Mesendoderm (in vitro differentiated cells): ENCODE measurements at regions not wholly inside any gene's neighbourhood (a gene's known extent, or its start where the extent isn't known, plus 50 kb on each side); places are given as distances from the start of the nearest gene placed in this dataset.

ENCODE experiments used
- DNase-seq: peaks from one replicate; pipeline ENCODE4 v3.0.0; 2013
- H2AK5ac ChIP-seq: 2 replicates; pipeline ENCODE4 v1.6.1; 2013; ENCODE audit warnings: low read length, inconsistent platforms
- H2BK120ac ChIP-seq: 2 replicates; pipeline ENCODE4 v1.6.1; 2013; ENCODE audit warnings: low read depth, mild to moderate bottlenecking, low read length, moderate library complexity, mixed read lengths
- H2BK15ac ChIP-seq: replicated peaks from 2 replicates; pipeline ENCODE4 v1.6.1; 2013; ENCODE audit warnings: low read depth, mild to moderate bottlenecking, moderate library complexity
- H2BK5ac ChIP-seq: 2 replicates; pipeline ENCODE4 v1.6.1; 2013; ENCODE audit warnings: low read length, inconsistent platforms
- H3K18ac ChIP-seq: 2 replicates; pipeline ENCODE4 v1.6.1; 2013; ENCODE audit warnings: mild to moderate bottlenecking, low read length, mixed read lengths
- H3K23ac ChIP-seq: one replicate; pipeline ENCODE4 v1.6.1; 2013; ENCODE audit warnings: low read length
- H3K27ac ChIP-seq: 2 replicates; pipeline ENCODE4 v1.5.1; 2013; ENCODE audit warnings: low read depth, mild to moderate bottlenecking, inconsistent platforms, low read length, moderate library complexity
- H3K27me3 ChIP-seq: 2 replicates; pipeline ENCODE4 v1.6.1; 2013; ENCODE audit warnings: low read length, control low read depth, mild to moderate bottlenecking, inconsistent platforms; ENCODE audit not compliant: insufficient read depth, poor library complexity
- H3K36me3 ChIP-seq: 2 replicates; pipeline ENCODE4 v1.6.1; 2013; ENCODE audit warnings: low read length, inconsistent platforms; ENCODE audit not compliant: control insufficient read depth, insufficient read depth
- H3K4ac ChIP-seq: one replicate; pipeline ENCODE4 v1.6.1; 2013; ENCODE audit warnings: low read depth, mild to moderate bottlenecking, low read length, moderate library complexity
- H3K4me1 ChIP-seq: 2 replicates; pipeline ENCODE4 v1.6.1; 2013; ENCODE audit warnings: low read depth, low read length, inconsistent platforms; ENCODE audit not compliant: control insufficient read depth
- H3K4me2 ChIP-seq: 2 replicates; pipeline ENCODE4 v1.6.1; 2013; ENCODE audit warnings: low read length
- H3K4me3 ChIP-seq: 2 replicates; pipeline ENCODE4 v1.5.1; 2013; ENCODE audit warnings: mild to moderate bottlenecking, low read length
- H3K56ac ChIP-seq: one replicate; pipeline ENCODE4 v1.6.1; 2013; ENCODE audit warnings: low read length
- H3K79me1 ChIP-seq: 2 replicates; pipeline ENCODE4 v1.6.1; 2013; ENCODE audit warnings: low read length, inconsistent platforms
- H3K79me2 ChIP-seq: 2 replicates; pipeline ENCODE4 v1.6.1; 2013; ENCODE audit warnings: mild to moderate bottlenecking, low read length; ENCODE audit not compliant: control insufficient read depth, insufficient read depth
- H3K9ac ChIP-seq: 2 replicates; pipeline ENCODE4 v1.6.1; 2013; ENCODE audit warnings: low read length, inconsistent platforms
- H4K5ac ChIP-seq: one replicate; pipeline ENCODE4 v1.6.1; 2013; ENCODE audit warnings: low read length
- H4K8ac ChIP-seq: one replicate; pipeline ENCODE4 v1.6.1; 2013; ENCODE audit warnings: low read depth, mild to moderate bottlenecking, control low read depth, low read length, moderate library complexity
- WGBS: extraction: QIAGEN DNeasy Blood & Tissue Kit; methylation state at CpG from one replicate; pipeline ENCODE4 v1.1.7; 2013; ENCODE audit warnings: low lambda C conversion rate, missing lambda C conversion rate; ENCODE audit not compliant: insufficient coverage; ENCODE audit errors: extremely low coverage; 5-methylcytosine and 5-hydroxymethylcytosine counted together

DNA sequence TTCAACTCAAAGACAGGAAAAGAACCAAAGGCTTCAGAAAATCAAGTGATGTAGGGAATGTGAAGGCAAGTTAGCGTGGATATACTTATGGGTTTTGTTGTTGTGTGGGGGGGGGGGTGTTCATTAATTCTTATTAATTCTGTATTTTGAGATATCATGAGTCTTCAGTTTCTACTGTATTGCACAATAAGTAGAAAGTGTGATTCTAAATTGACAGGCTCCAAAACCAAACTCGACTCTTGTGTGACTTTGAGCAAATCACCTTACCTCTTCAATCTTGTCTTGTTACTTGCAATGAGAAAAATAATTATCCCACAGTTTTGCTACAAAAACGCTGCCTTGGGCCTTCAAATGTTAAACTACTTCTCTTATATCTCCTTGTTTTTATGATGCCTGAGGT, 453.9 kb upstream of the GOT2 start:
- no CpG with 5 or more reads among the region's 3 CpGs for WGBS
- no peak overlapping the region for H3K4ac ChIP-seq

DNA sequence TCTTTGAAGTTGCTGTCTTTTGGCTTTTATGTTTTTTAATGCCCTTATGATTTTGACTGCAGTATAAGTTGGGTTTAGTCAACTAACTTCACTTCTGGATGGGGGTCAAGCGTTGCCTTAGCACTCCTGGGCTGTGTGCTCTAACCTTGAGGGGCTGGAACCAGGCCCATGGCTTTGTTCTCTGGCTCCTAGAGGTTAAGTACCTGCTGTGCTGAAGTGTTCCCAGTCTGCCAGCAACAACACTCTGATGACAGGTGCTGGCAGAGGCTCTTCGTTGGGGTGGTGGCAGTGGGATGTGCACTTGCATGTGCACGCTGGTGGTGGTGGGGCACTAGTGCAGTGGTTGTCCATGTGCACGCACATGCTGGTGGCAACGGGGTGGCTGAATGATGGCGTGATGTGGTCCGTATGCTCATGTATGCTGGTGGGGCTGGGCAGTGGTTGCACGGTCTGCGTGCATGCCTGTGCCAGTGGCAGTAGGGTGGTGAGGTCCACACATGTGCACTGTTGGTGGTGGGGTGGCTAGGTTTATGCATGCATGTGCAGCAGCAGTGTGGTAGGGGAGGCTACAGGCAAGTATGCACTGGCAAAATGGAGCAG, 447.8 kb upstream of the GOT2 start:
- Histone ChIP-seq H3K79me2 (no peaks in the 10 kb centered on the region), H3K23ac (no peak overlapping the region), H2BK15ac (no peak overlapping the region), H3K27me3 (no peaks in the 10 kb centered on the region), H3K27ac (no peak overlapping the region), H2BK5ac (no peak overlapping the region), H3K56ac (no peak overlapping the region), H4K5ac (no peak overlapping the region), H3K4ac (no peak overlapping the region), H3K4me3 (no peak overlapping the region), H4K8ac (no peak overlapping the region), H3K4me1 (no peaks in the 10 kb centered on the region), H2AK5ac (no peak overlapping the region), H3K9ac (no peak overlapping the region), H3K4me2 (no peak overlapping the region), H3K79me1 (no peaks in the 10 kb centered on the region), H2BK120ac (no peak overlapping the region), H3K36me3 (no peaks in the 10 kb centered on the region), H3K18ac (no peak overlapping the region)
- WGBS = no CpG with 5 or more reads among the region's 9 CpGs
- DNase-seq = no peak

More for the DNA sequence above, 453.9 kb upstream of the GOT2 start:
- no peak overlapping the region for H4K5ac ChIP-seq
- no peak overlapping the region for H3K4me3 ChIP-seq
- H3K4me2 ChIP-seq = no peak overlapping the region
- no peaks in the 10 kb centered on the region for H3K4me1 ChIP-seq
- H3K9ac ChIP-seq = no peak overlapping the region
- H4K8ac ChIP-seq = no peak overlapping the region
- H3K79me1 ChIP-seq = no peaks in the 10 kb centered on the region
- H3K18ac ChIP-seq = no peak overlapping the region
- H2BK120ac ChIP-seq = no peak overlapping the region
- no peak overlapping the region for H3K27ac ChIP-seq
- H3K56ac ChIP-seq = no peak overlapping the region
- no peak overlapping the region for H3K23ac ChIP-seq
- H2BK5ac ChIP-seq = no peak overlapping the region
- H2BK15ac ChIP-seq = no peak overlapping the region
- no peaks in the 10 kb centered on the region for H3K79me2 ChIP-seq
- no peaks in the 10 kb centered on the region for H3K27me3 ChIP-seq
- H3K36me3 ChIP-seq = no peaks in the 10 kb centered on the region
- no peak for DNase-seq
- H2AK5ac ChIP-seq = no peak overlapping the region

DNA sequence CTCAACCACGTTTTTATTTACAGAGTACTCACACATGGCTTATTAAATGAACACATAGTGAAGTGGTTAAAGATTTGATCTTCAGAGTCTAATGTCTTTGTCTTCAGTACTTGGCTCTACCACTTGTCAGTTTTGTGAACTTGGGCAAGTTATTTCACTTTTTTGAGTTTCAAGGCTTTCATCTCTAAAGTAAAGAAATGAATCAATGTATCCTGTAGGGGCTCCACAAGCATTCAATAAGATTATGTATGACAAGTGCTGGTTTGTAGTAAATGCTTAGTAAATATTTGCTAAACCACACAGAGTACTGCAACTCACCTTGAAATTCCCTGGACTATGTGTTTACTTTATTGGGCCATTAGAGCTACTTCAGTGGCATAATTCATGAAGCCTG, 446.0 kb upstream of the GOT2 start:
- Histone ChIP-seq H3K79me1 (no peaks in the 10 kb centered on the region), H3K4me3 (no peak overlapping the region), H3K4me1 (no peaks in the 10 kb centered on the region), H3K18ac (no peak overlapping the region), H4K8ac (no peak overlapping the region), H3K27ac (no peak overlapping the region), H3K56ac (no peak overlapping the region), H2BK15ac (no peak overlapping the region), H3K23ac (no peak overlapping the region), H3K36me3 (no peaks in the 10 kb centered on the region), H2AK5ac (no peak overlapping the region), H3K4ac (no peak overlapping the region), H2BK120ac (no peak overlapping the region), H3K27me3 (no peaks in the 10 kb centered on the region), H2BK5ac (no peak overlapping the region), H3K9ac (no peak overlapping the region), H3K4me2 (no peak overlapping the region), H3K79me2 (no peaks in the 10 kb centered on the region), H4K5ac (no peak overlapping the region)
- no peak for DNase-seq
- no CpG with 5 or more reads among the region's 1 CpG for WGBS

DNA sequence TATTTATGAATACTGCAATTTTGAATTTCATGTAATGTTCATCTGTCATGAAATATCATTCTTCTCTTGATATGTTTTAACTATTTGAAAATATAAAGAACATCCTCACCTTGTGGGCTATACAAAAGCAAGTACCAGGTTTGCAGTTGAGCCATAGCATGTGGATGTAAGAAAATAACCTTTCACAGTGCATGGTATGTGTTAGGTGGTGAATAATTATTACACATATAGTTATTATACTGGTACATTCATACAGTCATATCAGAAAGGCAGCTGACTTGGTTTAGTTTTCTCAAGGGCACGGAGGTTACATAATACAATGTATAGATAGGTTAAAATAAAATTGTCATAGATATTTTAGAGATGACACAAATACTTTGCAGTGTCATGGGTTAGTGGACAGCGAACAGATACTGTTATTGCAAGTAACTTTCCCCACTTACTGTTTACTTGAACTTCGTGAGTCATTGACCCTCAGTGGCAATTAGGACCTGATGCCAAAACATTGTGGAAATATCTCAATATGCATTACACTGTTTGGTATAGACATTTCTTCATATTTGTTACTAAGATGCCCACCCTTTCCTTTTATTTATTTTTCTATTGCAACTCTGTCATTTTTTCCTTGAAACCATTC, 445.4 kb upstream of the GOT2 start:
- H3K18ac ChIP-seq = no peak overlapping the region
- H3K56ac ChIP-seq = no peak overlapping the region
- no peak overlapping the region for H2BK120ac ChIP-seq
- no peak overlapping the region for H4K5ac ChIP-seq
- H3K79me1 ChIP-seq = no peaks in the 10 kb centered on the region
- no peak overlapping the region for H3K4me2 ChIP-seq
- H2AK5ac ChIP-seq = no peak overlapping the region
- no peak overlapping the region for H3K4me3 ChIP-seq
- no peaks in the 10 kb centered on the region for H3K27me3 ChIP-seq
- H3K27ac ChIP-seq = no peak overlapping the region
- H3K23ac ChIP-seq = no peak overlapping the region
- H3K9ac ChIP-seq = no peak overlapping the region
- no peak overlapping the region for H2BK15ac ChIP-seq
- H3K4me1 ChIP-seq = no peaks in the 10 kb centered on the region
- WGBS = no CpG with 5 or more reads among the region's 3 CpGs
- no peaks in the 10 kb centered on the region for H3K79me2 ChIP-seq
- H2BK5ac ChIP-seq = no peak overlapping the region
- no peaks in the 10 kb centered on the region for H3K36me3 ChIP-seq
- no peak overlapping the region for H3K4ac ChIP-seq
- DNase-seq = no peak
- no peak overlapping the region for H4K8ac ChIP-seq

DNA sequence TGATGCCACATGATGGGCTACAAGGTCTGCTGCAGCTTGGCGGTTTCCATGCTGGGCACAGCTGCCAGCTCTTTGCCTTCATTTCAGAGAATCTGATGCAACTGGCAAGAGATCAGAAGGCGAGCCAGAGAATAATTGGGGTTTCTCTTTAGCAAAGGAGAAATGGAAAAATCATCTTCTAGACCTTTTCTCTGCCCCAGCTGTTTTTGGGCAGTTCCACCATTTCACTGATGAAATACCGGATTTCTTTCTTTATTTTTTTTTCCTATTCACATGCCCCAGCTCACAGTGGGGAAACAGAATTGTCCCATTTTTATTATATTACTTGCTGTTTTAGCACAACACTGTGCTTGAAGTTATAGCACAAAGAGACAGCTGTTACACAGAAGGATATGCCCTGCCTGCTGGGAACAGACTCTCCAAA, 439.3 kb upstream of the GOT2 start:
- no peak for DNase-seq
- Histone ChIP-seq H2BK5ac (no peak overlapping the region), H3K79me2 (no peaks in the 10 kb centered on the region), H3K4me2 (no peak overlapping the region), H3K9ac (no peak overlapping the region), H3K23ac (no peak overlapping the region), H2AK5ac (no peak overlapping the region), H3K4ac (no peak overlapping the region), H3K4me1 (peaks cover 2% of the 10 kb centered on the region), H3K4me3 (no peak overlapping the region), H3K27me3 (no peaks in the 10 kb centered on the region), H3K79me1 (no peaks in the 10 kb centered on the region), H4K8ac (no peak overlapping the region), H3K56ac (no peak overlapping the region), H3K27ac (no peak overlapping the region), H3K18ac (peak overlapping the region; percentile 14), H4K5ac (no peak overlapping the region), H3K36me3 (no peaks in the 10 kb centered on the region), H2BK120ac (no peak overlapping the region), H2BK15ac (no peak overlapping the region)
- WGBS = no CpG with 5 or more reads among the region's 3 CpGs
